ENCODE measurements at regions not wholly inside any gene's neighbourhood (a gene's known extent, or its start where the extent isn't known, plus 50 kb on each side); places are given as distances from the start of the nearest gene placed in this dataset.

DNA sequence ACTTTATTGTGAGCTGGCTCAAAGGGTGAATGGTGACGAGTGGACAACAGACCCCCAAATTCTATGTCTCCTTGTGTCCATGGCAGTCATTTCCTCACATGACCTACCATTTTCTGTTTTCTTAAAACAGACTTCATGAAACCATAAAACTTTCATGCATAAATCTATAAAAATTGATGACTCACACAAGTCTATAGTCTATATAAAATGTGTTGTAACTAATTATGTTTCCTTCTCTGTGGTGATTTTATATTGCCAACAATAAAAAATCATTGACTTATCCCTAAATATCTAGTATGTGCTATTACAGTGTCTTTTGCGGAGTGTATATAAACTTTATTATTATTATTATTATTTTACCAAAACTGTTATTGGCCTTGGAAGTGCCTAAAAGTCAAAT, 382.4 kb downstream of the MAT2B start (continued):
- TF ChIP-seq CSRNP3 (CRISPR knock-in tag; IDR thresholded peaks at IDR 0.05) (no peak), ZNF8 (CRISPR knock-in tag; IDR thresholded peaks at IDR 0.05) (no peak), OSR1 (CRISPR knock-in tag; IDR thresholded peaks at IDR 0.05) (no peak)
- TF ChIP-seq, protein P1, sequence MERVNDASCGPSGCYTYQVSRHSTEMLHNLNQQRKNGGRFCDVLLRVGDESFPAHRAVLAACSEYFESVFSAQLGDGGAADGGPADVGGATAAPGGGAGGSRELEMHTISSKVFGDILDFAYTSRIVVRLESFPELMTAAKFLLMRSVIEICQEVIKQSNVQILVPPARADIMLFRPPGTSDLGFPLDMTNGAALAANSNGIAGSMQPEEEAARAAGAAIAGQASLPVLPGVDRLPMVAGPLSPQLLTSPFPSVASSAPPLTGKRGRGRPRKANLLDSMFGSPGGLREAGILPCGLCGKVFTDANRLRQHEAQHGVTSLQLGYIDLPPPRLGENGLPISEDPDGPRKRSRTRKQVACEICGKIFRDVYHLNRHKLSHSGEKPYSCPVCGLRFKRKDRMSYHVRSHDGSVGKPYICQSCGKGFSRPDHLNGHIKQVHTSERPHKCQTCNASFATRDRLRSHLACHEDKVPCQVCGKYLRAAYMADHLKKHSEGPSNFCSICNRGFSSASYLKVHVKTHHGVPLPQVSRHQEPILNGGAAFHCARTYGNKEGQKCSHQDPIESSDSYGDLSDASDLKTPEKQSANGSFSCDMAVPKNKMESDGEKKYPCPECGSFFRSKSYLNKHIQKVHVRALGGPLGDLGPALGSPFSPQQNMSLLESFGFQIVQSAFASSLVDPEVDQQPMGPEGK (CRISPR knock-in tag; IDR thresholded peaks at IDR 0.05; ENCODE audit: borderline replicate concordance): no peak

- peak; percentile 64 for ATAC-seq
- TF ChIP-seq GLIS3 (CRISPR knock-in tag; IDR thresholded peaks at IDR 0.05) (no peak), ZFP3 (CRISPR knock-in tag; IDR thresholded peaks at IDR 0.05) (no peak), ZNF565 (CRISPR knock-in tag; conservative IDR thresholded peaks at IDR 0.05; ENCODE audit: low read depth) (no peak), PPARA (CRISPR knock-in tag; IDR thresholded peaks at IDR 0.05; ENCODE audit: borderline replicate concordance) (no peak), ISL1 (CRISPR knock-in tag; IDR thresholded peaks at IDR 0.05) (no peak), BACH2 (CRISPR knock-in tag; IDR thresholded peaks at IDR 0.05; ENCODE audit: borderline replicate concordance) (no peak)
- TF ChIP-seq, protein P1 (CRISPR knock-in tag; IDR thresholded peaks at IDR 0.05; ENCODE audit: borderline replicate concordance): no peak
Observed at GRCh38 chr5:163888366-163888765, 382.9 kb downstream of the MAT2B start.

- peak; percentile 80 for ATAC-seq
- TF ChIP-seq TOX (CRISPR knock-in tag; IDR thresholded peaks at IDR 0.05; ENCODE audit: borderline replicate concordance) (no peak), TCF4 (CRISPR knock-in tag; IDR thresholded peaks at IDR 0.05; ENCODE audit: borderline replicate concordance) (0 out of 2 replicates have a peak, but pooled peaks have one; percentile 10)
Observed at GRCh38 chr5:163889369-163889768, 383.9 kb downstream of the MAT2B start.

DNA sequence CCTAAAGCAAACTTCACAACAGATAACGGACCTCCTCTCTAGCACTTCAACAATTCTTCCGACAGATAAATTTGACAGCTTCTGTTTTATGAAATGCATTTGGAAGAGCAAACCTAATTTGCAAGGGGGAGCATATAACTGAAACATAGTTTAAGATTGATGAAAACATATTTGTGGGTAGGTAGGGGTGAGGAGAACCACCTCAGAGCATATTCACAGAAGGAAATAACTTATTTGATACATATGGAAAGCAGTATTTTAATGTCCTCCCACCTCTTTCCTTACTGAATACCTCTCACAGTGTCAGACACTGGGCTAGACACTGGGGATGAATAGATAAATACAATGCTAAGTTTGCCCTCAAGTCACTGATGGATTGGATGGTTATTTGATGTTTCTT, 384.8 kb downstream of the MAT2B start:
- ATAC-seq: no peak
- TF ChIP-seq TCF4 (CRISPR knock-in tag; IDR thresholded peaks at IDR 0.05; ENCODE audit: borderline replicate concordance) (no peak), BACH2 (CRISPR knock-in tag; IDR thresholded peaks at IDR 0.05; ENCODE audit: borderline replicate concordance) (no peak), OSR1 (CRISPR knock-in tag; IDR thresholded peaks at IDR 0.05) (no peak), GLIS3 (CRISPR knock-in tag; IDR thresholded peaks at IDR 0.05) (no peak), ZFP30 (CRISPR knock-in tag; IDR thresholded peaks at IDR 0.05) (no peak), SNAI2 (CRISPR knock-in tag; IDR thresholded peaks at IDR 0.05) (no peak), ESRRG (CRISPR knock-in tag; IDR thresholded peaks at IDR 0.05) (no peak), CSDC2 (CRISPR knock-in tag; IDR thresholded peaks at IDR 0.05) (no peak), ZNF70 (CRISPR knock-in tag; IDR thresholded peaks at IDR 0.05) (no peak), RARB (CRISPR knock-in tag; IDR thresholded peaks at IDR 0.05) (no peak), POU6F1 (CRISPR knock-in tag; IDR thresholded peaks at IDR 0.05; ENCODE audit: borderline replicate concordance, low read depth) (no peak), CSRNP3 (CRISPR knock-in tag; IDR thresholded peaks at IDR 0.05) (no peak), ZNF8 (CRISPR knock-in tag; IDR thresholded peaks at IDR 0.05) (no peak), ISL1 (CRISPR knock-in tag; IDR thresholded peaks at IDR 0.05) (no peak), ARNTL (CRISPR knock-in tag; IDR thresholded peaks at IDR 0.05; ENCODE audit: borderline replicate concordance, low read depth) (no peak), TOX (CRISPR knock-in tag; IDR thresholded peaks at IDR 0.05; ENCODE audit: borderline replicate concordance) (no peak)
- TF ChIP-seq, protein P2, sequence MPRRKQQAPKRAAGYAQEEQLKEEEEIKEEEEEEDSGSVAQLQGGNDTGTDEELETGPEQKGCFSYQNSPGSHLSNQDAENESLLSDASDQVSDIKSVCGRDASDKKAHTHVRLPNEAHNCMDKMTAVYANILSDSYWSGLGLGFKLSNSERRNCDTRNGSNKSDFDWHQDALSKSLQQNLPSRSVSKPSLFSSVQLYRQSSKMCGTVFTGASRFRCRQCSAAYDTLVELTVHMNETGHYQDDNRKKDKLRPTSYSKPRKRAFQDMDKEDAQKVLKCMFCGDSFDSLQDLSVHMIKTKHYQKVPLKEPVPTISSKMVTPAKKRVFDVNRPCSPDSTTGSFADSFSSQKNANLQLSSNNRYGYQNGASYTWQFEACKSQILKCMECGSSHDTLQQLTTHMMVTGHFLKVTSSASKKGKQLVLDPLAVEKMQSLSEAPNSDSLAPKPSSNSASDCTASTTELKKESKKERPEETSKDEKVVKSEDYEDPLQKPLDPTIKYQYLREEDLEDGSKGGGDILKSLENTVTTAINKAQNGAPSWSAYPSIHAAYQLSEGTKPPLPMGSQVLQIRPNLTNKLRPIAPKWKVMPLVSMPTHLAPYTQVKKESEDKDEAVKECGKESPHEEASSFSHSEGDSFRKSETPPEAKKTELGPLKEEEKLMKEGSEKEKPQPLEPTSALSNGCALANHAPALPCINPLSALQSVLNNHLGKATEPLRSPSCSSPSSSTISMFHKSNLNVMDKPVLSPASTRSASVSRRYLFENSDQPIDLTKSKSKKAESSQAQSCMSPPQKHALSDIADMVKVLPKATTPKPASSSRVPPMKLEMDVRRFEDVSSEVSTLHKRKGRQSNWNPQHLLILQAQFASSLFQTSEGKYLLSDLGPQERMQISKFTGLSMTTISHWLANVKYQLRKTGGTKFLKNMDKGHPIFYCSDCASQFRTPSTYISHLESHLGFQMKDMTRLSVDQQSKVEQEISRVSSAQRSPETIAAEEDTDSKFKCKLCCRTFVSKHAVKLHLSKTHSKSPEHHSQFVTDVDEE (CRISPR knock-in tag; IDR thresholded peaks at IDR 0.05): no peak

Data from SK-N-SH treated with all-trans-retinoic acid at 6 μM for 48 hours (cell line).